ENCODE measurements at regions not wholly inside any gene's neighbourhood (a gene's known extent, or its start where the extent isn't known, plus 50 kb on each side); places are given as distances from the start of the nearest gene placed in this dataset.

DNA sequence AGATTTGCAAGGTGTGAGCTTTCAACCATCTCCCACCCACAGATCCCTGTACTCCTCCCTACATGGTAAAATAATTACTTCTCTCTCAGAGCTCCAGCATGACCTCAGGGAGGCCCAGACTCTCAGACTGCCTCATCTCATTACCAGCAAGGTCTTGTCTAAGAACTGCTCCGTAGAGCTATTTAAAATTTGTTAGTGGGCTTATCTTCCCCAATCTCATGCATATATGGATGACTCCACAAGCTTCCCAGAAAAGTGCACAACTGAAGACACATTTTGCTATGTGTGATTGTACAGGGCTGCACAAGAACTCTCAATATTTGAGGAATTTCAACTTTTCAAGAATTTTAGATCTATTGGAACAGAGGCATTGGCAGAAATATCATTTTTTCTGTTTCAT lies 230.3 kb downstream of the CSNK2A3 start:
- Histone ChIP-seq H2AFZ (ENCODE audit: low read depth, low read length) (no peak overlapping the region), H3K9ac (ENCODE audit: low read depth, low read length) (no peak overlapping the region), H3K4me2 (ENCODE audit: insufficient read depth, low read length) (no peak overlapping the region), H3K9me3 (ENCODE audit: insufficient read depth, low read length, severe bottlenecking) (no peaks in the 10 kb centered on the region), H3K27me3 (ENCODE audit: insufficient read depth, low read length, poor library complexity) (peaks cover 9% of the 10 kb centered on the region), H3K4me1 (ENCODE audit: insufficient read depth, low read length) (no peaks in the 10 kb centered on the region), H3K27ac (ENCODE audit: low read length) (no peak overlapping the region), H3K79me2 (ENCODE audit: insufficient read depth, low read length) (no peaks in the 10 kb centered on the region), H3K4me3 (ENCODE audit: low read depth in 1 of 2, low read length in 2 of 2) (no peak overlapping the region), H3K36me3 (ENCODE audit: insufficient read depth, low read length) (no peaks in the 10 kb centered on the region), H4K20me1 (ENCODE audit: insufficient read depth, low read length) (no peaks in the 10 kb centered on the region)
- TF ChIP-seq EZH2 (IDR thresholded peaks at IDR 0.05; ENCODE audit: borderline replicate concordance, low read depth, low read length, severe bottlenecking), result no peak
- DNase-seq (no peak), ATAC-seq (ENCODE audit: insufficient read depth, low read depth) (no peak)

DNA sequence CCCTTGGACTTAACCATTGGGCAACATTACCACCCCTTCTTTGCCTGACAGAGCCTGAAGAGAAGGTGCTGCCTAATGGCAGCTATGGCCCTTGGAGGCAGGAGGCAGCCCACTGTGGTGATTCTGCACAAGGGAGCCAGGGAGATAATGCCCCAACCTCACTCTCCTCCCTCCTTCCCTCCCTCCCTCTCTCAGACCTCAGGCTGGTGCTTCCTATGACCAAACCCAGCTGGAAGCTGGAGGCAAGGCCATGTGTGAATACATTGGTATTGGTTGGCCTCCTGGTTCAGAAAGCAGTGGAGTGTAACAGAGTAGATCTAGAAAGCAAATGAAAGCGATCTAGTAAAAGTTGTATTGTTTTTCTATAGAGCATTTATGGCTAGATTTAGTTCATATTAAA lies 233.1 kb downstream of the CSNK2A3 start:
- Histone ChIP-seq H3K9me3 (ENCODE audit: insufficient read depth, low read length, severe bottlenecking) (no peaks in the 10 kb centered on the region), H3K36me3 (ENCODE audit: insufficient read depth, low read length) (no peaks in the 10 kb centered on the region), H3K79me2 (ENCODE audit: insufficient read depth, low read length) (no peaks in the 10 kb centered on the region), H3K4me1 (ENCODE audit: insufficient read depth, low read length) (no peaks in the 10 kb centered on the region), H2AFZ (ENCODE audit: low read depth, low read length) (no peak overlapping the region), H3K27me3 (ENCODE audit: insufficient read depth, low read length, poor library complexity) (peaks cover 11% of the 10 kb centered on the region), H3K9ac (ENCODE audit: low read depth, low read length) (no peak overlapping the region), H3K27ac (ENCODE audit: low read length) (no peak overlapping the region), H4K20me1 (ENCODE audit: insufficient read depth, low read length) (no peaks in the 10 kb centered on the region), H3K4me2 (ENCODE audit: insufficient read depth, low read length) (no peak overlapping the region), H3K4me3 (ENCODE audit: low read depth in 1 of 2, low read length in 2 of 2) (no peak overlapping the region)
- DNase-seq, result no peak
- no peak for TF ChIP-seq EZH2 (IDR thresholded peaks at IDR 0.05; ENCODE audit: borderline replicate concordance, low read depth, low read length, severe bottlenecking)
- TF ChIP-seq, protein P1, sequence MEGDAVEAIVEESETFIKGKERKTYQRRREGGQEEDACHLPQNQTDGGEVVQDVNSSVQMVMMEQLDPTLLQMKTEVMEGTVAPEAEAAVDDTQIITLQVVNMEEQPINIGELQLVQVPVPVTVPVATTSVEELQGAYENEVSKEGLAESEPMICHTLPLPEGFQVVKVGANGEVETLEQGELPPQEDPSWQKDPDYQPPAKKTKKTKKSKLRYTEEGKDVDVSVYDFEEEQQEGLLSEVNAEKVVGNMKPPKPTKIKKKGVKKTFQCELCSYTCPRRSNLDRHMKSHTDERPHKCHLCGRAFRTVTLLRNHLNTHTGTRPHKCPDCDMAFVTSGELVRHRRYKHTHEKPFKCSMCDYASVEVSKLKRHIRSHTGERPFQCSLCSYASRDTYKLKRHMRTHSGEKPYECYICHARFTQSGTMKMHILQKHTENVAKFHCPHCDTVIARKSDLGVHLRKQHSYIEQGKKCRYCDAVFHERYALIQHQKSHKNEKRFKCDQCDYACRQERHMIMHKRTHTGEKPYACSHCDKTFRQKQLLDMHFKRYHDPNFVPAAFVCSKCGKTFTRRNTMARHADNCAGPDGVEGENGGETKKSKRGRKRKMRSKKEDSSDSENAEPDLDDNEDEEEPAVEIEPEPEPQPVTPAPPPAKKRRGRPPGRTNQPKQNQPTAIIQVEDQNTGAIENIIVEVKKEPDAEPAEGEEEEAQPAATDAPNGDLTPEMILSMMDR (IDR thresholded peaks at IDR 0.05; ENCODE audit: borderline replicate concordance, extremely low read depth, low read length, poor library complexity, severe bottlenecking), result no peak
- ATAC-seq (ENCODE audit: insufficient read depth, low read depth), result no peak

DNA sequence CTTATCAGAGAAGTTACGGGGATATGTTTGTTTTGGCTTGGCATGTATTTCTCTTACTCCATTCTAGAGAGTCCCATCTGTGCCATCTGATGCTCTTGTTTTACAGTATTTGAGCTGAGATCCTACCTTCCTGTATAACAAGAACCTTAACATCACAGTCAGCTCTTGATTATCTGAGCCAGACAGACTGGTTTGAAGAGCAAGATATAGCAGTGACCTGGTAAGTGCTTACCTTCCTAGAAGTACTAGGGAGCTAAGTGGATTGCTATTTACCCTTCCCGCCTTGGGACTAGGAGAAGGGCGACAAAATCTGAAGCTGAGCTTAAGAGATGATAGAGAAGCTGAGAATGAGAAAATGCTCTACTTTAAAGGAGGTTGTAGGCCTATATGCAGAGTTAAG lies 235.3 kb downstream of the CSNK2A3 start:
- peaks cover 4% of the 10 kb centered on the region for H3K9me3 ChIP-seq (ENCODE audit: insufficient read depth, low read length, severe bottlenecking)
- H3K27ac ChIP-seq (ENCODE audit: low read length), result no peak overlapping the region
- no peaks in the 10 kb centered on the region for H4K20me1 ChIP-seq (ENCODE audit: insufficient read depth, low read length)
- no peaks in the 10 kb centered on the region for H3K79me2 ChIP-seq (ENCODE audit: insufficient read depth, low read length)
- H3K27me3 ChIP-seq (ENCODE audit: insufficient read depth, low read length, poor library complexity), result peaks cover 11% of the 10 kb centered on the region
- no peak overlapping the region for H3K4me3 ChIP-seq (ENCODE audit: low read depth in 1 of 2, low read length in 2 of 2)
- TF ChIP-seq, protein P1 (IDR thresholded peaks at IDR 0.05; ENCODE audit: borderline replicate concordance, extremely low read depth, low read length, poor library complexity, severe bottlenecking), result no peak
- no peak for TF ChIP-seq EZH2 (IDR thresholded peaks at IDR 0.05; ENCODE audit: borderline replicate concordance, low read depth, low read length, severe bottlenecking)
- H3K4me2 ChIP-seq (ENCODE audit: insufficient read depth, low read length), result no peak overlapping the region
- H3K36me3 ChIP-seq (ENCODE audit: insufficient read depth, low read length), result no peaks in the 10 kb centered on the region
- DNase-seq, result no peak
- H3K9ac ChIP-seq (ENCODE audit: low read depth, low read length), result no peak overlapping the region
- no peak for ATAC-seq (ENCODE audit: insufficient read depth, low read depth)
- H3K4me1 ChIP-seq (ENCODE audit: insufficient read depth, low read length), result no peaks in the 10 kb centered on the region
- H2AFZ ChIP-seq (ENCODE audit: low read depth, low read length), result no peak overlapping the region

DNA sequence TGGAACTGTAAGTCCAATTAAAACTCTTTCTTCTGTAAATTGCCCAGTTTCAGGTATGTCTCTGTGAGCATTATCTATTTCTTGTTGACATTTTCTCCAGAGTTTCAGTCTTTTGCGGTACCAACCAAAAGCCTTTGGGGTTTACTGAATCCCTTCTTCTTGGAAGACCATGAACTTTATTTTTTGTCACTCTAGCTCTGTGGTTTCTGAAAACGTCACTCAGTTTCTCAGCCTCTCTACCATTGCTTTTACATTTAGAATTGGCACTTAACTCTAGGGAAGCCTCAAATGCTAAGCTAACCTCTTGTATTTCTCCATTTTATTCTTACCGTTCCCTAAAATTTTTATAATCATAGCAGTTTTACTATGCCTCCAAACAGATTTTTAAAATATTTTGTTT lies 237.6 kb downstream of the CSNK2A3 start:
- Histone ChIP-seq H3K4me2 (ENCODE audit: insufficient read depth, low read length) (no peak overlapping the region), H3K4me3 (ENCODE audit: low read depth in 1 of 2, low read length in 2 of 2) (no peak overlapping the region), H3K79me2 (ENCODE audit: insufficient read depth, low read length) (no peaks in the 10 kb centered on the region), H3K9ac (ENCODE audit: low read depth, low read length) (no peak overlapping the region), H3K27ac (ENCODE audit: low read length) (no peak overlapping the region), H3K9me3 (ENCODE audit: insufficient read depth, low read length, severe bottlenecking) (peaks cover 4% of the 10 kb centered on the region), H3K27me3 (ENCODE audit: insufficient read depth, low read length, poor library complexity) (peaks cover 10% of the 10 kb centered on the region), H3K4me1 (ENCODE audit: insufficient read depth, low read length) (no peaks in the 10 kb centered on the region), H2AFZ (ENCODE audit: low read depth, low read length) (no peak overlapping the region), H3K36me3 (ENCODE audit: insufficient read depth, low read length) (no peaks in the 10 kb centered on the region), H4K20me1 (ENCODE audit: insufficient read depth, low read length) (no peaks in the 10 kb centered on the region)
- TF ChIP-seq, protein P1 (IDR thresholded peaks at IDR 0.05; ENCODE audit: borderline replicate concordance, extremely low read depth, low read length, poor library complexity, severe bottlenecking), result no peak
- no peak for TF ChIP-seq EZH2 (IDR thresholded peaks at IDR 0.05; ENCODE audit: borderline replicate concordance, low read depth, low read length, severe bottlenecking)
- no peak for ATAC-seq (ENCODE audit: insufficient read depth, low read depth)
- no peak for DNase-seq

All from DND-41 (cell line).